Upper lobe of left lung (tissue), 4 donors: ENCODE measurements at regions not wholly inside any gene's neighbourhood (a gene's known extent, or its start where the extent isn't known, plus 50 kb on each side); places are given as distances from the start of the nearest gene placed in this dataset.

Experiments
- POLR2A ChIP-seq, 4 donors: fragments of 450-650 bp; IDR thresholded peaks; one replicate each; pipeline ENCODE4 v1.5.1; 2016 to 2017; ENCODE audit warnings: antibody characterized with exemption in 4 of 4, mild to moderate bottlenecking in 2 of 4
- POLR2AphosphoS5 ChIP-seq, 2 donors: sonication (generic); formaldehyde crosslinking; IDR thresholded peaks; one replicate each; pipeline ENCODE4 v1.5.1; 2017; ENCODE audit warnings: antibody characterized with exemption in 2 of 2

DNA sequence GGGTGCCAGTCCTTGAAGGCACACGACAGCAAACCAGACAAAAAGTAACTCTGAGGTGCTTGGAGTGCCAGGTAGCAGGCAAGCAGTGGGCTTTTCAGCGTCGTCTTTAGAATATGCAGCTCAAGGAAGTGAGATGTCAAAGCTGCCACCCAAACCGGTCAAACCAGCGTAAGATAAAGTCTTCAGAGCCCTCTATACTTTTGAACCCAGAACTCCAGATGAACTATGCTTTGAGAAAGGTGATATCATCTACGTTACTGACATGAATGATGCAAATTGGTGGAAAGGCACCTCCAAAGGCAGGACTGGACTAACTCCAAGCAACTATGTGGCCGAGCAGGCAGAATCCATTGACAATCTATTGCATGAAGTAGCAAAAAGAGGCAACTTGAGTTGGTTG is 95.9 kb downstream of the TBX3 start:
- TF ChIP-seq POLR2A (IDR thresholded peaks at IDR 0.05) (no peak), POLR2AphosphoS5 (IDR thresholded peaks at IDR 0.05) (no peak)
